ENCODE measurements at regions not wholly inside any gene's neighbourhood (a gene's known extent, or its start where the extent isn't known, plus 50 kb on each side); places are given as distances from the start of the nearest gene placed in this dataset.

DNA sequence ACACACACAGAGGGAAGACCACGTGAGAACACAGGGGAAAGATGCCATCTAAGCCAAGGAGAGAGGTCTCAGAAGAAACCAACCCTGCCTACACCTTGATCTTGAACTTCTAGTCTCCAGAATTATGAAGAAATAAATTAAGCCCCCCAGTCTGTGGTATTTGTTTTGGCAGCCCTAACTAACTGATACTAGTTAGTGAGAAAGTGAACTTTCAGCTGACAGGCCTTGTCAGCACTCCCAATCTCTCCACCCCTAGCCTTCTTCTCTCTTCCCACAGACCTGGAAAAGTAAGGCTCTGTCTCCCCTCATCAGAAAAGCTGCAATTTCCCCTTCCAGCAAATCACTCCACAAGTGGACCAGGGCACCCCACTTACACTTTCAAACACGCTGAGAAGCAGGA lies 108.6 kb upstream of the CDYL start:
- no peak for ATAC-seq
- no peak for TF ChIP-seq ZNF70 (CRISPR knock-in tag; IDR thresholded peaks at IDR 0.05)
- TF ChIP-seq, protein P1, sequence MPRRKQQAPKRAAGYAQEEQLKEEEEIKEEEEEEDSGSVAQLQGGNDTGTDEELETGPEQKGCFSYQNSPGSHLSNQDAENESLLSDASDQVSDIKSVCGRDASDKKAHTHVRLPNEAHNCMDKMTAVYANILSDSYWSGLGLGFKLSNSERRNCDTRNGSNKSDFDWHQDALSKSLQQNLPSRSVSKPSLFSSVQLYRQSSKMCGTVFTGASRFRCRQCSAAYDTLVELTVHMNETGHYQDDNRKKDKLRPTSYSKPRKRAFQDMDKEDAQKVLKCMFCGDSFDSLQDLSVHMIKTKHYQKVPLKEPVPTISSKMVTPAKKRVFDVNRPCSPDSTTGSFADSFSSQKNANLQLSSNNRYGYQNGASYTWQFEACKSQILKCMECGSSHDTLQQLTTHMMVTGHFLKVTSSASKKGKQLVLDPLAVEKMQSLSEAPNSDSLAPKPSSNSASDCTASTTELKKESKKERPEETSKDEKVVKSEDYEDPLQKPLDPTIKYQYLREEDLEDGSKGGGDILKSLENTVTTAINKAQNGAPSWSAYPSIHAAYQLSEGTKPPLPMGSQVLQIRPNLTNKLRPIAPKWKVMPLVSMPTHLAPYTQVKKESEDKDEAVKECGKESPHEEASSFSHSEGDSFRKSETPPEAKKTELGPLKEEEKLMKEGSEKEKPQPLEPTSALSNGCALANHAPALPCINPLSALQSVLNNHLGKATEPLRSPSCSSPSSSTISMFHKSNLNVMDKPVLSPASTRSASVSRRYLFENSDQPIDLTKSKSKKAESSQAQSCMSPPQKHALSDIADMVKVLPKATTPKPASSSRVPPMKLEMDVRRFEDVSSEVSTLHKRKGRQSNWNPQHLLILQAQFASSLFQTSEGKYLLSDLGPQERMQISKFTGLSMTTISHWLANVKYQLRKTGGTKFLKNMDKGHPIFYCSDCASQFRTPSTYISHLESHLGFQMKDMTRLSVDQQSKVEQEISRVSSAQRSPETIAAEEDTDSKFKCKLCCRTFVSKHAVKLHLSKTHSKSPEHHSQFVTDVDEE (CRISPR knock-in tag; IDR thresholded peaks at IDR 0.05) = no peak
- TF ChIP-seq TOX (CRISPR knock-in tag; IDR thresholded peaks at IDR 0.05; ENCODE audit: borderline replicate concordance) = no peak
- no peak for TF ChIP-seq TCF4 (CRISPR knock-in tag; IDR thresholded peaks at IDR 0.05; ENCODE audit: borderline replicate concordance)
- TF ChIP-seq CSDC2 (CRISPR knock-in tag; IDR thresholded peaks at IDR 0.05) = no peak
- TF ChIP-seq ISL1 (CRISPR knock-in tag; IDR thresholded peaks at IDR 0.05) = no peak
- no peak for TF ChIP-seq ARNTL (CRISPR knock-in tag; IDR thresholded peaks at IDR 0.05; ENCODE audit: borderline replicate concordance, low read depth)
- TF ChIP-seq ZNF8 (CRISPR knock-in tag; IDR thresholded peaks at IDR 0.05) = no peak

DNA sequence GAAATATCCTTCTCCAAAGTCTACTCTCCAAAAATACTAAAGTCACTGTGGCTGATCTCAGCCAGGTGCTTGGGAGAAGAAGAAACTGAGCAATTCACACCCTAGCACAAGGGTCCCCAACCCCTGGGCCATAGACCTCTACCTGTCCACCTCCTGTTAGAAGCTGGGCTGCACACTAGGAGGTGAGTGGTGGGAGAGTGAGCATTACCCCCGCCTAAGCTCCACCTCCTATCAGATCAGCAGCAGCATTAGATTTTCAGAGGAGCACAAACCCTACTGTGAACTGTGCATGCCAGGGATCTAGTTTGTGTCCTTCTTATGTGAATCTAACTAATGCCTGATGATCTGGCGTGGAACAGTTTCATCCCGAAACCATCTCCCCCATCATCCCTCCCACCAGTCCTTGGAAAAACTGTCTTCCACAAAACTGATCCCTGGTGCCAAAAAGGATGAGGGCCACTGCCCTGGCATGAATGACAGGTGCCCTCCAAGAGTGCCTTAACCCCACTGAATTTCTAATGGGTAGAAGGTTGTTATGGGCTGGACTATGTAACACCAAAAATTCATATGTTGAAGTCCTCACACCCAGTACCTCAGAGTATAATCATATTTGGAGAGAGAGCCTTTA lies 109.2 kb upstream of the CDYL start:
- TF ChIP-seq ZFP3 (CRISPR knock-in tag; IDR thresholded peaks at IDR 0.05) (no peak), PPARA (CRISPR knock-in tag; IDR thresholded peaks at IDR 0.05; ENCODE audit: borderline replicate concordance) (no peak), SNAI2 (CRISPR knock-in tag; IDR thresholded peaks at IDR 0.05) (no peak), ZNF70 (CRISPR knock-in tag; IDR thresholded peaks at IDR 0.05) (no peak), TCF4 (CRISPR knock-in tag; IDR thresholded peaks at IDR 0.05; ENCODE audit: borderline replicate concordance) (no peak), ARNTL (CRISPR knock-in tag; IDR thresholded peaks at IDR 0.05; ENCODE audit: borderline replicate concordance, low read depth) (no peak)
- TF ChIP-seq, protein P2, sequence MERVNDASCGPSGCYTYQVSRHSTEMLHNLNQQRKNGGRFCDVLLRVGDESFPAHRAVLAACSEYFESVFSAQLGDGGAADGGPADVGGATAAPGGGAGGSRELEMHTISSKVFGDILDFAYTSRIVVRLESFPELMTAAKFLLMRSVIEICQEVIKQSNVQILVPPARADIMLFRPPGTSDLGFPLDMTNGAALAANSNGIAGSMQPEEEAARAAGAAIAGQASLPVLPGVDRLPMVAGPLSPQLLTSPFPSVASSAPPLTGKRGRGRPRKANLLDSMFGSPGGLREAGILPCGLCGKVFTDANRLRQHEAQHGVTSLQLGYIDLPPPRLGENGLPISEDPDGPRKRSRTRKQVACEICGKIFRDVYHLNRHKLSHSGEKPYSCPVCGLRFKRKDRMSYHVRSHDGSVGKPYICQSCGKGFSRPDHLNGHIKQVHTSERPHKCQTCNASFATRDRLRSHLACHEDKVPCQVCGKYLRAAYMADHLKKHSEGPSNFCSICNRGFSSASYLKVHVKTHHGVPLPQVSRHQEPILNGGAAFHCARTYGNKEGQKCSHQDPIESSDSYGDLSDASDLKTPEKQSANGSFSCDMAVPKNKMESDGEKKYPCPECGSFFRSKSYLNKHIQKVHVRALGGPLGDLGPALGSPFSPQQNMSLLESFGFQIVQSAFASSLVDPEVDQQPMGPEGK (CRISPR knock-in tag; IDR thresholded peaks at IDR 0.05; ENCODE audit: borderline replicate concordance) = no peak
- ATAC-seq = no peak

DNA sequence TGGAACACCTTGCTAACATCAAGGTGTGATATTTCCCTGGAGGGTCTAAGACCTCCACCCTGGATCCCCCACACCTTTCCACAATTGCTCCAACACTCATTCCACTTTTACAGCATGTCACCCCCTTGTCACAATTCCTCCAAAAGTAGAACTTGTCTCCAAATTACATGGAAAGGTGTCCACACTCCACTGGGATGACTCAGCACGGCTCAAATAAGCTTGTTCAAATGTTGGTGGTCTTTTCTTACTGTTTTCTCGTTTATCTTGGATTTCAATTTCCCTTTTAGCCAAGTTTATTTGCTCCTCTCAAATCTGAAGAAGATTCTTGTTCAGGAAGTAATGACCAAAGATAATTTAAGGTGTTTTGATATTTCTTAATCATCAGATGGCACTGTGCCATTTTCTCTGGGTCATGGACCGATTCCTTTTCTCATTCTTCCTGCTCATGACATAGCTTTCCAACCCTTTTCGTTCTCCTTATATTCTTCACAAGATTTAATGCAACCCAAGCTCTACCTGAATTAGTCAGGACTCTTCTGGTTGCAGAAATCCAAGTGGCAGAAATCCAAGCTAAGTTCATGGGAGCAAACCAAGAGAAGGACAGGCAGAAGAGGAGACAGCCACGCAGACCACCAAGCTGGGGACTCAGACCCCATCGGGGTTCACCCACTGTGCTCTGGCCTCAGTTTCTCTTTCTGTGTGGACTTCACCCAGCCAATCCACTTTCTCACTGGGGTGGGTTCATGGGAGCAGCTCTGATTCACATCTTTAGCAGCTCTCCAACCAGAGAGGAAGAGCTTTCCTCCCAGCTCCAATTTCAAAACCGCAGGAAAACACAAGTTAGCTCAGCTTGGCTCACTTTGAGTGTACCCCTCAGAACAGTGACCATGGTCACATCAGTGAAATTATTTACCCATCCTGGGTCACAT lies 110.5 kb upstream of the CDYL start:
- ATAC-seq = peak; percentile 41; the same call in 2 of the 3 replicates
- TF ChIP-seq TCF4 (CRISPR knock-in tag; IDR thresholded peaks at IDR 0.05; ENCODE audit: borderline replicate concordance) = no peak
- TF ChIP-seq CSDC2 (CRISPR knock-in tag; IDR thresholded peaks at IDR 0.05) = no peak
- TF ChIP-seq, protein P2 (CRISPR knock-in tag; IDR thresholded peaks at IDR 0.05; ENCODE audit: borderline replicate concordance) = no peak
- TF ChIP-seq, protein P3, sequence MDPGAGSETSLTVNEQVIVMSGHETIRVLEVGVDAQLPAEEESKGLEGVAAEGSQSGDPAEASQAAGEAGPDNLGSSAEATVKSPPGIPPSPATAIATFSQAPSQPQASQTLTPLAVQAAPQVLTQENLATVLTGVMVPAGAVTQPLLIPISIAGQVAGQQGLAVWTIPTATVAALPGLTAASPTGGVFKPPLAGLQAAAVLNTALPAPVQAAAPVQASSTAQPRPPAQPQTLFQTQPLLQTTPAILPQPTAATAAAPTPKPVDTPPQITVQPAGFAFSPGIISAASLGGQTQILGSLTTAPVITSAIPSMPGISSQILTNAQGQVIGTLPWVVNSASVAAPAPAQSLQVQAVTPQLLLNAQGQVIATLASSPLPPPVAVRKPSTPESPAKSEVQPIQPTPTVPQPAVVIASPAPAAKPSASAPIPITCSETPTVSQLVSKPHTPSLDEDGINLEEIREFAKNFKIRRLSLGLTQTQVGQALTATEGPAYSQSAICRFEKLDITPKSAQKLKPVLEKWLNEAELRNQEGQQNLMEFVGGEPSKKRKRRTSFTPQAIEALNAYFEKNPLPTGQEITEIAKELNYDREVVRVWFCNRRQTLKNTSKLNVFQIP (CRISPR knock-in tag; IDR thresholded peaks at IDR 0.05; ENCODE audit: borderline replicate concordance, low read depth) = no peak

DNA sequence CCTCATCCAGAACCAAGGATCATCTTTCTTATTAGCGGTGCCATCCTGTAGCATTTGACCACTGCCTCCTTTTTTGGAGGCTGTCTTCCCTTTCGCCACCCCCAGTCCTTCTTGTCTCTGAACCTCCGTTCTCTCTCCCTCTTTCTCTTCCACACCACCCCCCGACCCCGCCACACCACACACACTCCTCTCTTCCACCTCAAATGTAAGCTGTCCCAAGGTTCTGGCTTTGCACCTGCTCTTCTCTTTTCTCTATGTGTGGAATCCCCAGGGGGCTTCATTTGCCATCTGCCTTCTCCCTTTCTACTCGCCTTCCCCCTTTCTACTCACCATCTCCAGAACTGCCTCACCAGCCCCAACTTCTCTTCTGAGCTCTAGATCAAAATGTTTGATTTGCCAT lies 111.3 kb upstream of the CDYL start:
- no peak for ATAC-seq
- TF ChIP-seq GLIS3 (CRISPR knock-in tag; IDR thresholded peaks at IDR 0.05) (no peak), TCF4 (CRISPR knock-in tag; IDR thresholded peaks at IDR 0.05; ENCODE audit: borderline replicate concordance) (no peak), ZNF70 (CRISPR knock-in tag; IDR thresholded peaks at IDR 0.05) (no peak), ZFP30 (CRISPR knock-in tag; IDR thresholded peaks at IDR 0.05) (no peak)
- TF ChIP-seq, protein P3 (CRISPR knock-in tag; IDR thresholded peaks at IDR 0.05; ENCODE audit: borderline replicate concordance, low read depth) = no peak
- TF ChIP-seq, protein P4, sequence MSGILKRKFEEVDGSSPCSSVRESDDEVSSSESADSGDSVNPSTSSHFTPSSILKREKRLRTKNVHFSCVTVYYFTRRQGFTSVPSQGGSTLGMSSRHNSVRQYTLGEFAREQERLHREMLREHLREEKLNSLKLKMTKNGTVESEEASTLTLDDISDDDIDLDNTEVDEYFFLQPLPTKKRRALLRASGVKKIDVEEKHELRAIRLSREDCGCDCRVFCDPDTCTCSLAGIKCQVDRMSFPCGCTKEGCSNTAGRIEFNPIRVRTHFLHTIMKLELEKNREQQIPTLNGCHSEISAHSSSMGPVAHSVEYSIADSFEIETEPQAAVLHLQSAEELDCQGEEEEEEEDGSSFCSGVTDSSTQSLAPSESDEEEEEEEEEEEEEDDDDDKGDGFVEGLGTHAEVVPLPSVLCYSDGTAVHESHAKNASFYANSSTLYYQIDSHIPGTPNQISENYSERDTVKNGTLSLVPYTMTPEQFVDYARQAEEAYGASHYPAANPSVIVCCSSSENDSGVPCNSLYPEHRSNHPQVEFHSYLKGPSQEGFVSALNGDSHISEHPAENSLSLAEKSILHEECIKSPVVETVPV (CRISPR knock-in tag; IDR thresholded peaks at IDR 0.05) = no peak

Data from SK-N-SH treated with all-trans-retinoic acid at 6 μM for 48 hours (cell line).